MM.1S (cell line): ENCODE measurements at regions not wholly inside any gene's neighbourhood (a gene's known extent, or its start where the extent isn't known, plus 50 kb on each side); places are given as distances from the start of the nearest gene placed in this dataset.

Source experiments
- EZH2phosphoT487 ChIP-seq: fragments of 300-600 bp; sonication (generic); IDR thresholded peaks from 2 replicates; pipeline ENCODE4 v1.6.1; 2018; ENCODE audit warnings: antibody characterized with exemption, low read length
- TF ChIP-seq, protein P1 (sequence below): fragments of 300-600 bp; sonication (generic); IDR thresholded peaks from 2 replicates; pipeline ENCODE4 v1.5.1; 2016; ENCODE audit warnings: antibody characterized with exemption, low read length, mixed read lengths

DNA sequence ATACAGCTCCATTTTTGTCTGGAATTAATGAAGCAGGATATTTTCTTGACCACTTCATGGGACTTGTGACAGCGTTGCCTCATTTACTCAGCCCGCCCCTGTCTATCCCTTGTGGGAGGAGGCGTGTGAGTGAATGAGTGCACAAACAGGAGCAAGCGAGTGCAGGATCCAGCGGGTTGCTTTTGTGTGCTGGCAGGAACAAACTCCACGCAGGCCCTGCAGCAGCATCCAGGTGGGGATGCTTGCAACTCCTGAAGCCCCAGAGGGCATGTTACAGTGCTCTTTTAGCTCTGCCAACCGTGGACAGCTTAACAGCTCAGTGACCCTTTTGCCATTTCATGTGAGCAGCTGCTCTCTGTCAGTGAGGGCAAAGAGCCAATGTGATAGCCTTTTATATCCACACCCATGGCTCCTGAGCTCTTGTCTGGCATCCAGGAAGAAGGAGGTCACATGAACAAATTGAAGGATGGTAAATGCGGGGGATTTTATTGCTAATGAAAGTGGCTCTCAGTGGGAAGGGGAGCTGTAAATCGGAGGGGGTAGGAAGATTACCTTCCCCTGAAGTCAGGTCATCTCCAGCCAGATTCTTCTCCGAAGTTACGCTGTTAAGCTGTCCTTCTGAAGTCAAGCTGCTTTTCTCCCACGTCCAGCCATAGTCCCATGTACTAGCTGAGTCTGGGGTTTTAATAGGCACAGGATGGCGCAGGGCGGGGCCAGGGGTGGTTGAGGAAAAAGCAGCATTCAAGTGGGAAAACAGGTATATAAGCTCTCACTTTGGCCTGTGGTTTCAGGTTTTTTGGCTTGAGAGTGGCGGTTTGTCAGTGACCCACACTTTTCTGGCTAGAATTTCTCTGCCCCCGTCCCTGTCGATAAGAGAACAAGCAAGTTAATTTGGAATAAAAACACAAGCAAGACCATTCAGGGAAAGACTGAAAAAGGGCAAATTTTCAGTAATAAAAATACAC is 714.7 kb upstream of the MBL2 start:
- TF ChIP-seq, protein P1, sequence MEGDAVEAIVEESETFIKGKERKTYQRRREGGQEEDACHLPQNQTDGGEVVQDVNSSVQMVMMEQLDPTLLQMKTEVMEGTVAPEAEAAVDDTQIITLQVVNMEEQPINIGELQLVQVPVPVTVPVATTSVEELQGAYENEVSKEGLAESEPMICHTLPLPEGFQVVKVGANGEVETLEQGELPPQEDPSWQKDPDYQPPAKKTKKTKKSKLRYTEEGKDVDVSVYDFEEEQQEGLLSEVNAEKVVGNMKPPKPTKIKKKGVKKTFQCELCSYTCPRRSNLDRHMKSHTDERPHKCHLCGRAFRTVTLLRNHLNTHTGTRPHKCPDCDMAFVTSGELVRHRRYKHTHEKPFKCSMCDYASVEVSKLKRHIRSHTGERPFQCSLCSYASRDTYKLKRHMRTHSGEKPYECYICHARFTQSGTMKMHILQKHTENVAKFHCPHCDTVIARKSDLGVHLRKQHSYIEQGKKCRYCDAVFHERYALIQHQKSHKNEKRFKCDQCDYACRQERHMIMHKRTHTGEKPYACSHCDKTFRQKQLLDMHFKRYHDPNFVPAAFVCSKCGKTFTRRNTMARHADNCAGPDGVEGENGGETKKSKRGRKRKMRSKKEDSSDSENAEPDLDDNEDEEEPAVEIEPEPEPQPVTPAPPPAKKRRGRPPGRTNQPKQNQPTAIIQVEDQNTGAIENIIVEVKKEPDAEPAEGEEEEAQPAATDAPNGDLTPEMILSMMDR: no peak
- no peak for TF ChIP-seq EZH2phosphoT487
